Keratinocyte (primary cell): ENCODE measurements at regions not wholly inside any gene's neighbourhood (a gene's known extent, or its start where the extent isn't known, plus 50 kb on each side); places are given as distances from the start of the nearest gene placed in this dataset.

Source experiments
- DNase-seq: peaks from one replicate; pipeline ENCODE4 v3.0.0-alpha.2; 2011; ENCODE audit warnings: low read depth, missing footprints, low spot score
- FAIRE-seq: peaks from 2 replicates; lab custom pipeline; 2011; peaks lifted over from hg19 to GRCh38; lab: Jason Lieb, UNC
- H2AFZ ChIP-seq: 2 replicates; pipeline ENCODE4 v1.6.0; 2012; ENCODE audit warnings: low read length, control low read depth, inconsistent platforms; ENCODE audit not compliant: control insufficient read depth
- H3K27ac ChIP-seq: 2 replicates; pipeline ENCODE4 v1.5.1; 2011; ENCODE audit warnings: low read length; ENCODE audit not compliant: control insufficient read depth, insufficient read depth
- H3K27me3 ChIP-seq: 3 replicates; pipeline ENCODE4 v1.6.0; 2011; ENCODE audit warnings: low read length; ENCODE audit not compliant: control insufficient read depth, insufficient read depth; ENCODE audit errors: extremely low read depth
- H3K36me3 ChIP-seq, 2 experiments: 2 replicates in 1 of 2; 3 replicates in 1 of 2; pipeline ENCODE4 v1.5.1; 2011; ENCODE audit warnings: low read length in 2 of 2, mild to moderate bottlenecking in 1 of 2; ENCODE audit not compliant: control insufficient read depth in 2 of 2, insufficient read depth in 2 of 2; ENCODE audit errors: extremely low read depth in 1 of 2
- H3K4me1 ChIP-seq: 3 replicates; pipeline ENCODE4 v1.5.1; 2011; ENCODE audit warnings: low read length; ENCODE audit not compliant: control insufficient read depth, insufficient read depth; ENCODE audit errors: extremely low read depth
- H3K4me2 ChIP-seq: 3 replicates; pipeline ENCODE4 v1.6.0; 2011; ENCODE audit warnings: low read depth, low read length; ENCODE audit not compliant: control insufficient read depth, insufficient read depth; ENCODE audit errors: extremely low read depth
- H3K4me3 ChIP-seq, 3 experiments: fragments of 200-600 bp in 1 of 3; sonication (generic) in 1 of 3; 2 replicates in 2 of 3; 3 replicates in 1 of 3; pipeline ENCODE4 v1.5.1; 2011 to 2016; ENCODE audit warnings: low read length in 3 of 3, mild to moderate bottlenecking in 3 of 3, control low read depth in 2 of 3, inconsistent platforms in 1 of 3, low read depth in 1 of 3, mixed read lengths in 1 of 3, mixed run types in 1 of 3, moderate library complexity in 1 of 3; ENCODE audit not compliant: control insufficient read depth in 2 of 3, insufficient read depth in 2 of 3; ENCODE audit errors: extremely low read depth in 1 of 3
- H3K79me2 ChIP-seq: 2 replicates; pipeline ENCODE4 v1.6.0; 2012; ENCODE audit warnings: low read length; ENCODE audit not compliant: control insufficient read depth, insufficient read depth
- H3K9ac ChIP-seq: 3 replicates; pipeline ENCODE4 v1.6.0; 2011; ENCODE audit warnings: low read length; ENCODE audit not compliant: control insufficient read depth, insufficient read depth; ENCODE audit errors: extremely low read depth
- H3K9me1 ChIP-seq: 3 replicates; pipeline ENCODE4 v1.6.0; 2011; ENCODE audit warnings: low read length; ENCODE audit not compliant: control insufficient read depth, insufficient read depth; ENCODE audit errors: extremely low read depth
- H3K9me3 ChIP-seq: 2 replicates; pipeline ENCODE4 v1.5.1; 2012; ENCODE audit warnings: low read depth, low read length; ENCODE audit not compliant: control insufficient read depth
- H4K20me1 ChIP-seq: 3 replicates; pipeline ENCODE4 v1.6.0; 2011; ENCODE audit warnings: low read length; ENCODE audit not compliant: control insufficient read depth, insufficient read depth; ENCODE audit errors: extremely low read depth
- EZH2 ChIP-seq: IDR thresholded peaks from one replicate; pipeline ENCODE4 v1.6.1; 2012; ENCODE audit warnings: inconsistent platforms, mild to moderate bottlenecking, low read length, moderate library complexity
- dilution Hi-C: fragments of 300-500 bp; cut with MboI; formaldehyde crosslinking; loops from one replicate; pipeline ENCODE4 v1.7.0; 2020; ENCODE audit warnings: low sequenced_read_pairs; ENCODE audit not compliant: extremely low pct_ligation_motif_present
- TF ChIP-seq, protein P1 (sequence below), 3 experiments: IDR thresholded peaks in 1 of 3; conservative IDR thresholded peaks in 1 of 3; optimal IDR thresholded peaks in 1 of 3; 2 replicates in 2 of 3; 3 replicates in 1 of 3; pipeline versions ENCODE3 to v1.5.1; 2011; ENCODE audit warnings: low read length in 3 of 3, mild to moderate bottlenecking in 3 of 3, moderate library complexity in 2 of 3, control low read depth in 1 of 3, inconsistent platforms in 1 of 3; ENCODE audit not compliant: insufficient read depth in 2 of 3; ENCODE audit errors: extremely low read depth in 1 of 3

DNA sequence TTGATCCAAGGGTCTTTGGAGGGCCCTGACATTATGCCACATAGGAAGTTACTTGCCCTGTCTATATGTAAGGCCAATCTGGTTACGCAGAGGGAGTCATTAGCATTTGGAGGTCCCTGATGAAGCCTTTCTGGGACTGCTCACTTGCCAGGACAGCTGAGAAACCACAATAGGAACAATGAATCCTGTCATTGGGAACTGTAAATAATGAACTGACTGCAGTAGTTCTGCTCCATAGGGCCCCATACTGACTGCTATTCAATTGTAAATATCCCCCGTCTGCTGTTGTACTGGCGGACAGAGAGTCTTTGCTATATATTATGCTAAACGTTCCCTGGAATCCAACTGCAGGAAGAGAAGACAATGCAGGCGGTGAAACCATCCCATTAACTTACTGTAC is 149.4 kb upstream of the DCC start:
- Histone ChIP-seq H3K4me3 (no peak overlapping the region), H3K27me3 (no peaks in the 10 kb centered on the region), H3K79me2 (no peaks in the 10 kb centered on the region), H3K9me1 (no peaks in the 10 kb centered on the region), H3K27ac (no peak overlapping the region), H3K9me3 (no peaks in the 10 kb centered on the region), H3K36me3 (no peaks in the 10 kb centered on the region), H4K20me1 (no peaks in the 10 kb centered on the region), H3K4me2 (no peak overlapping the region), H2AFZ (no peak overlapping the region), H3K4me1 (no peaks in the 10 kb centered on the region), H3K9ac (no peak overlapping the region)
- FAIRE-seq (no peak), DNase-seq (no peak)
- dilution Hi-C loops = no loop called here
- TF ChIP-seq, protein P1, sequence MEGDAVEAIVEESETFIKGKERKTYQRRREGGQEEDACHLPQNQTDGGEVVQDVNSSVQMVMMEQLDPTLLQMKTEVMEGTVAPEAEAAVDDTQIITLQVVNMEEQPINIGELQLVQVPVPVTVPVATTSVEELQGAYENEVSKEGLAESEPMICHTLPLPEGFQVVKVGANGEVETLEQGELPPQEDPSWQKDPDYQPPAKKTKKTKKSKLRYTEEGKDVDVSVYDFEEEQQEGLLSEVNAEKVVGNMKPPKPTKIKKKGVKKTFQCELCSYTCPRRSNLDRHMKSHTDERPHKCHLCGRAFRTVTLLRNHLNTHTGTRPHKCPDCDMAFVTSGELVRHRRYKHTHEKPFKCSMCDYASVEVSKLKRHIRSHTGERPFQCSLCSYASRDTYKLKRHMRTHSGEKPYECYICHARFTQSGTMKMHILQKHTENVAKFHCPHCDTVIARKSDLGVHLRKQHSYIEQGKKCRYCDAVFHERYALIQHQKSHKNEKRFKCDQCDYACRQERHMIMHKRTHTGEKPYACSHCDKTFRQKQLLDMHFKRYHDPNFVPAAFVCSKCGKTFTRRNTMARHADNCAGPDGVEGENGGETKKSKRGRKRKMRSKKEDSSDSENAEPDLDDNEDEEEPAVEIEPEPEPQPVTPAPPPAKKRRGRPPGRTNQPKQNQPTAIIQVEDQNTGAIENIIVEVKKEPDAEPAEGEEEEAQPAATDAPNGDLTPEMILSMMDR (optimal IDR thresholded peaks at IDR 0.05 in 1 of 3, IDR thresholded peaks at IDR 0.05 in 1 of 3, conservative IDR thresholded peaks at IDR 0.05 in 1 of 3; ENCODE audit: extremely low read depth in 1 of 3, insufficient read depth in 2 of 3, low read length in 3 of 3) = no peak
- TF ChIP-seq EZH2 = no peak

DNA sequence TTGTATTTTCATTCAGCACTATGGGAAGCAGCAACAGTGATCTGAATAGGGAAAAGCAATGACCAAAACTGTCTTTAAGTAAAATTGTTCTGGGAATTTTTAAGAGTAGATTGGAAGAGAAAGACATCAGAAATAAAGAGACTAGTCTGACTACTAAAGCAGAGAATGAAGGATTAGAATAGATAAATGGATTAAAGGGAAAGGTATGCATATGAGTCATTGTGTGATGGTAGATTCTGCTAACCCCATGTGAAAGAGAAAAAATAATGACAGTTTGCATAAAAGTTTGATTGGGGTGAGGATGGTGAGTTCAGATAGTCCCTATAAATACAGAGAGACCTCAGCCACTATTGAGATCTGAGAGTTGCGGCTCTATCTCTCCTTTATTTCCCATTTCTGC is 139.6 kb upstream of the DCC start:
- no peak overlapping the region for H3K4me2 ChIP-seq

More for the DNA sequence above, 139.6 kb upstream of the DCC start:
- no peaks in the 10 kb centered on the region for H4K20me1 ChIP-seq
- DNase-seq (no peak), FAIRE-seq (no peak)
- H3K36me3 ChIP-seq = no peaks in the 10 kb centered on the region
- H3K27ac ChIP-seq = no peak overlapping the region
- H2AFZ ChIP-seq = no peak overlapping the region
- no peaks in the 10 kb centered on the region for H3K79me2 ChIP-seq
- no peak overlapping the region for H3K9ac ChIP-seq
- no peak overlapping the region for H3K4me3 ChIP-seq
- H3K9me1 ChIP-seq = no peaks in the 10 kb centered on the region
- no peaks in the 10 kb centered on the region for H3K9me3 ChIP-seq
- peaks cover 5% of the 10 kb centered on the region for H3K4me1 ChIP-seq
- no peaks in the 10 kb centered on the region for H3K27me3 ChIP-seq
- dilution Hi-C loops = no loop called here
- TF ChIP-seq EZH2 = no peak
- TF ChIP-seq, protein P1 (optimal IDR thresholded peaks at IDR 0.05 in 1 of 3, IDR thresholded peaks at IDR 0.05 in 1 of 3, conservative IDR thresholded peaks at IDR 0.05 in 1 of 3; ENCODE audit: extremely low read depth in 1 of 3, insufficient read depth in 2 of 3, low read length in 3 of 3) = no peak
